ENCODE measurements at regions not wholly inside any gene's neighbourhood (a gene's known extent, or its start where the extent isn't known, plus 50 kb on each side); places are given as distances from the start of the nearest gene placed in this dataset.

GRCh38 chrX:150143721-150144440, 205.6 kb upstream of the EOLA2 start:
- no peak for DNase-seq

DNA sequence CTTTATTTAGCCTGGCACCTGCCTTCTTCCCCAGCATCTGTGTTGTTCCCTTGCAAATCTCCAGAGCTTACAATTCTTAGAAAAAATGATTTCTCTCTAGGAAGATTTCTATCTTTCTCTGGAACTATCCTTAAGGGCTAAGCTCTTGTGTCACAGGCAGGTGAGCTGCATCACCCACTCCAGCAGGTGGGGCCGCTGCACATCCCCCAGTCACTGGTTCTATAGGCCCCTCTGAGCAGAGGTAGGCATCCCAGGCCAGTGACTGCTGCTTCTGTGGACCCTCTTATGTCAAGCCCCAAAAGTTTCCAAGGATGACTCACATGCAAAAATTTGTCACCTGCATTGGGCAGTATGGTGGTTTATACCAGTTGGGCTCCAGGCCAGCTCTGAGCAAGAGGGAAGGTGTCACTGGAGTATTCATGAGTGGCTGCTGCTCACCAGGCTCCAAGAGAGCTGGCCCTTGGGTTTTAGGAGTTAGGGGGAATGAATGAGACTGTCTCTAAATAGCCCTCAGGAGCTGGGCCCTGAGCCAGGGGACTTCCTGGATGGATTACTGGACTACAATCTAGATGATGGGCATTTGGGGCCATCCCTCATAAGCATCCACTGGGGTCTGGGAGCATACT, 208.1 kb upstream of the EOLA2 start:
- no peak for DNase-seq

- DNase-seq, result no peak
Observed at GRCh38 chrX:150148749-150149672, 210.7 kb upstream of the EOLA2 start.

DNA sequence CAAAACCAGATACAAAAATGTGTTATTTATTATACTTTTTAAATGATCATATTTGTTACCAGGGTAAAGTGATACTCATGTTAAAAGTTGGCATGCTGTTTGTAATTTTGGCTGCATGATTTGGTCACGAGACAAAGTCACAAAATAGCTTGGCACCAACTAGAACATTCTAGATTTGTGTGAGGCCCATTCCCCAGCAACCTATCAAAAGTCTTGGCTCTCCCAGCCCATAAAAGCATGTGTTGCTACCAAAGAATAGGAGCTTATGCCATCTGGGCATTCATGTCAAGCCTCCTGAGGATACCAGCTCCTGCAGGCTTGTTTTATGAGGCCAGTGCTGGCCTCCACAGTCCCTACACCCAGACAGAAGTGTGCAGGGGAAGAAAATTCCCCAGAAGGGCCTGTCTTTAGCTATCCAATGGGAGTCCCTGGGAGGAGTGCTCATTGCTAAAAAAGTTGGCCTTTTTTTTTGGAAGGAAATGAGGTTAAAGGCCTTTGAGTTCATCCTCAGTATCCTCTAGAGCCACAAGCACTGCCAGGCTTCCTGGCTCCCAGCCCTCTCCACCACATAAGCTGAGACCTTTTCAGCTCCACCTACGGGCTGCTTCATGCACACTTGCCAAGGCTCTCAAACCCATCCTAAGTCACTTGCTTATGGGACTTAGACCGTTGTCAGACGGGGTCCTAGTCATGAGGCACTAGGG, 211.9 kb upstream of the EOLA2 start:
- DNase-seq, result no peak

DNA sequence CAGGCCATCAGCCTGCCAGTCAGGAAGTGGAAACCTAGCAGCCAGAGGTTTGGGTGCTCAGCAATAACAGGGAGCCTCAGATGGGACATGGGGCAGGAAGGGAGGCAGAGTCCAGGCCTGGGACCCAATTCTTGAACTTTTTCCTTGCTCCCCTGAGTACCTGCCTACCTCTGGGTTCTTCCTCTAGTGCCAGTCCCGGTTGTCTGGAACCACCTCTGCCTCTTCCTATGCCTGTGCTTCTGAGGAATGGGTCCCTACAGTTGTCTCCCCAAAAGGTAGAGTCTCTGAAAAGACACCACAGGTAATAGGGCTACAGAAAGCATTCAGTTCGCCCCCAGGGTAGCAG, 212.4 kb upstream of the MAMLD1 start:
- no peak for DNase-seq

DNA sequence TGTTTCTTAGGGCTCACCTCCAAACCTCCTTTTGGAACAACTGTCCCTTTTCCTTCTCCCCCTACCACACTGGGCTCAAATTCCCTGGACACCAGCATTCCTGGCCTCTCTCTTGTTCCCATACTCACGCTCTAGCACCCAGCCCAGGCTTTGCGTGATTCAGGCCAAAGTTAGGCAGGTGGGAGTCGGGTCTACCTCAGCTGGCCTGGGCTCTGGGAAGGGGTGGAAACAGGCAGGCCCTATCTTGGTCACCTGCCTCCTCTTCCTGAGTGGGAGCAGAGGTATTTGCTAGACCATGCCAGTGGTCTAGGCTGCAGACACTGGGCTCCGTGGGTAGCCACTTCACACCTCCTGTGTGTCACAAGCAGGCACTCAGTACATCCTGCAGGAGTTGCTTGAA, 211.1 kb upstream of the MAMLD1 start:
- no peak for DNase-seq

DNA sequence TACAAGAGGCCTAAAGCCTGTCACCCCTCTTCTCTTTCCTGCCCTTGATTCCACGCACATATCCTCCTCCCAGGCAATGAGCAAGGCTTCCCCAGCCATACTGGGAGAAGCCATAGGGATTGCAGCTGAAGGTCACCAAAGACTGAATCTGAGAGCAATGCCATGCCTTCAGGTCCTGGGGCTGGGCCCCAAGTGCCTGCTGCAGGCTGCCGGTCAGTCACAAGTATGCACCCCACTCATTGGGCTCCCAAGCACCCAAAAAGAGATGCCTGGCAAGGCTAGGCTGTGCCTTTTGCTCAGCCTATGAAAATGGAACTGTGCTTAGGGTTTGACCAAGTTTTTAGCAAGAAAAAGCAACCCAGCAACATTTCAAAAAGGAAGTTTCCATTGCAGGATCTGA, 210.6 kb upstream of the MAMLD1 start:
- no peak for DNase-seq

- DNase-seq, result no peak
Observed at GRCh38 chrX:150155436-150156035, 207.6 kb upstream of the MAMLD1 start.

DNA sequence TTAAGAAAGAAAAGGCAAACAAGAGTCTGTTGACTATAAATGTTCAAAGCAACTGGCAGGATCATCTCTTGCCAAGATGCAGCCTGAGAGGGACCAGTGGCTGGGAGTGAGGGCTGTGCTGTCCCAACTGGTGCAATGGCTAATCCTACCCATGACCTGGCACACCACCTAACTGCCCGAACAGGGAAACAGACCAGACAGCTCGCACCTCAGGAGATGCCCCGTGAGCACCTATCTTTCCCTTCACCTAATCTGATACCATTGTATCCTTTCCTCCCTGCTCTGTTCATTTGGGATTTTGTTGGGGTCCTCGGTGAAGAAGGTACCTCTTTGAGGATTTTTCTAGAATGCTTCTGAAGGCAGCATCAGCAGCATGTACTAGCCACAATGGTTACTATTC, 206.5 kb upstream of the MAMLD1 start:
- DNase-seq, result no peak

GRCh38 chrX:150157291-150157690, 205.8 kb upstream of the MAMLD1 start:
- no peak for DNase-seq

DNA sequence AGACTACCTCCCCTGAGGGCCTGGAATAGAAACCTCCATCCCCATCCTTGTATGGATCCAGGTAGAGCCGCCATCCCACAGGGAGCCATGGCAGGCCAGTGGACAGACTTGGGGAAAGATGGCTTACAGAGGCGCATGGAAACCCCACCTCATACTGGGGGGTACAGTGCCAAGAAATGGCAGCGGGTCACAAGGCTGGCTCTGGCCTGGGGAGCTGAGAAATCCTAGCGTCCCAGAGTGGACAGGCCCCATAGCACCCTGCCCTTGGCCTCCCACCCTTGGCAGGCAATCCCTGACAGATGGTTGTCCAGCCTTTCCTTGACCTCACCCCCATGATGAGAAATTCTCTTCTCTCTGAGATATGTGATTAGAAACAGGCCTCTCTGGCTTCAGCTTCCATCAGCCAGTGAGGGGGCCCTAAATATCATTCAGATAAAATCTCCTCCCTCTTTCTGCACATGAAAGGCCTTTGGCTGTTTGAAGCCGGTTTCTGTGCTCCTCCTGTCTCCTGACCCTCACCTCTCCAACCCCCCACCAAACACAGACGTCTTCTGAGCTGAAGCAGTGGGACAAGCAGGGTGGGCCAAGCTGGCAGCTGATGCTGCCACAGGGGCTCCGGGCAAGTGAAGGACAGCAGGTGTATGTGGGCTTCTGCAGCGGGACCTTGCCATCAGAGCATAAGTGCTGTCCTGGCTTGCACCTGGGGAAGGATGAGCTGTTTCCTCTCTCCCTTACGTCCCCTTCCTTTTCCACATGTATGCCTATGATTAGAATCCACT, 204.4 kb upstream of the MAMLD1 start:
- DNase-seq, result no peak

- no peak for DNase-seq
Observed at GRCh38 chrX:150159537-150159936, 203.6 kb upstream of the MAMLD1 start.

GRCh38 chrX:150160656-150161055, 202.5 kb upstream of the MAMLD1 start:
- DNase-seq, result no peak

- DNase-seq, result no peak
Observed at GRCh38 chrX:150161193-150161592, 201.9 kb upstream of the MAMLD1 start.

DNA sequence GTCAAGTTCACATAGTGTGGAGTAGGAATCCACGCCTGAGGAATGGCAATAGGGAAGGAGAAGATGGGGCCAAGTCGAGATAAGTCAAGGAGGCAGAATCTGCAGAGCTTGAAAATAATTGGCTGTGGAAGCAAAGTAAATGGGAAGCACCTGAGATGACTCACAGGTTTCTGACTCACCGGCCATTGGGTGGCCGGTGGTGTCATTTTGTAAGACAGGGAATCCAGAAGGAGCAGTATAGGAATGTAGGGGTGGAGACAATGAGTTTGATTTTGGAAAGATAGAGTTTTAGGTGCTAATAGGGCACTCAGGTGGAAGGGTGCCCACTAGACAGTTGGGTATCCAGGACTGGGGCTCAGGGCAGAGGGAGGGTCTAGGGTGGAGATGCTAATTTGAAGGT, 201.0 kb upstream of the MAMLD1 start:
- no peak for DNase-seq

DNA sequence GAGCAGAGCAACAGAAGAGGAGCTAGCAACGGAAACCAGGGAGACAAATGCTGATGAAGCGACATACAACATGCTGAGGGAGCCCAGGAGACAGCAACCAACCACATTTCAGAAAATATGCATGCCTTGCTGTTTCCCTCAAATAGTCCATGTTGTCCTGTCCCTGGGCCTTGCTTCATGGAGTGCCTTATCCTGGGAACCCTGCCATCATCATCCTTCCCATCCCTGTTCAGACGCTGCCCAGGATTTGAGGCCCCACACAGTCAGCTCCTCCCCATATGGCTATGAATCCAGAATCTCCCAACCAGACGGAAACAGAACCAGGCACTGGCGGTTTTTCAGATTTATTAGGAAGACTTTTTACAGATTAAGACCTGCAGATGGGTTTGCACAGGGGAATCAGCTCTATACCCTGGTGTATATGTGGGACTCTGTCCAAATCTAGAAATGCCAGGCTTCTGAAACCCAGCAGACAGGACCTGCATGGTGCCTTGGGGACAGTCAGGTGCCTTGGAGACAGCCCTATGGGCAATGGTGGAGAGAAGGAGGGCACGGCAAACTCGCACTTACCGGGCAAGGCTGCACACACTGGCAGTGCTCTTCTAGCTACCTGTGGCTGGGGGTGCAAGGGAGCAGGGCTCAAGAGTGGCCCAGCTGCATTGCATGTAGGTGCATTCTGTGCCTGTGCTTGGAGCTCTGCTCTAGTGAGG, 199.7 kb upstream of the MAMLD1 start:
- DNase-seq, result no peak

DNA sequence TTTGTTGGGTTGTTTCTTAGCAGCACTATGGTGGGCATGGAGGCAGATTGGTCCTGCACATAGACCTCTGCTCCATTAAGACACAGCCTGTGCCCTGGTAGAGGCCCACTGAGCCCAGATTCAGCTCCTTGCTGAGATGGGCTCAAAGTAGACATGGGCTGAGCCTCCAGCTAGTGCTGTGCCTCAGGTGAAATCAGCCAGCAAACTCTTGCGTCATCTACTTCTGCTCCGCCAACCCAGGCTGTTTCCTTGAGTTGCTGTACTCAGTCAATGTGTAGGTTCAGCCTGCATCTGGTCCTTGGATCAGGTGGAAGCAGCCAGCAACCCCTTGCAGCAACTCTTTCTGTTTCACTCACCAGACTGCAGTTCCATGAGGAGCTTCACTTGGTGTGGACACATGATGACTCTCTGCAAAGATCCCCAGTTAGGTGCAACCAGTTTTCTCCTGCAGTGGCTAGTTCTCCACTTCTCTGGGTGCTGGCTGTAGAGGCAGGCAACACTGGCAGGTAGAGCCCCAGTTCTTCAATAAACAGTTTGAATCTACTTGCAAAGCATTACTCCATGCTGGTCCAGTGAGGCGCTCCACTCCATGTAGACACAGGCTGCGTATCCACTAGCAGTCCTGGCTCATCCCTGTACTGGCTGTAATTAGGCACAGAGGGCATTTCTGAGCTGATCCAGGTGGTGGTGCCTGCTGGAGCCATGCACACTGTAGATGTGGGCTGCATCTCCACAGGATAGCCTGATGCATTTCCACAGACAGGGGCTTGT, 199.0 kb upstream of the MAMLD1 start:
- DNase-seq, result no peak

DNA sequence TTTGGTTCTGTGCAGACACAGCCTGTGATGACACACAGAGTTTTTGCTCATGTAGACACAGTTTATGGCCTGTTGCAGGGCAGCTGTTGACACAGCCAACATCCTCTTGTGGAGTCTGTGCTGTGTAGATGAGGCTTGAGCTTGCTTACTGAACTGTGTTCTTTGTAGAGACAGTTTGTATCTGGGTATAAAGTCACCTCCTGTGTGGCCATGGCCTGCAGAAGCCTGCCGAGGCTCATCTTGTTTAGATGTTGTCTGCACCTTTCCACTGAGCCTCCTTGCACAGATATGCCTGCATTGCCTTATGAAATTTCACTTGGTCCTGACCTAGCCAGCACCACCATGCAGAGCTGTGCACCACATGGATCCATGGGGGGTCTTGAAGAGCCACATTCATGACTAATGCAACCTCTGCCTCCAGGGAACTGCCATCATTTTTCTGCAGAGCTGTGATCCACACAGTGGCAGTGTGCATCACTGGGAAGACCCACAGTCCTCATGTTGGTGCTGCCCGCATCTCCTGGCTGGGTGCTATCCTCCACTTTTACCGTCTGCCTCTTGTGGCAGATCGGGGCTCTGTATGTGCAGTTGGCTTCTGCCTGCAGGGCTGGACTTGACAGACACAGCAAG, 198.0 kb upstream of the MAMLD1 start:
- no peak for DNase-seq

- no peak for DNase-seq
Observed at GRCh38 chrX:150165776-150166610, 197.1 kb upstream of the MAMLD1 start.

All from stimulated activated CD4-positive, alpha-beta T cell treated with anti-CD3 and anti-CD28 coated beads, Interleukin-2, amount 100 ng/mL, for 48 hours (primary cell).